Gastroesophageal sphincter (tissue), 4 donors: ENCODE measurements at regions not wholly inside any gene's neighbourhood (a gene's known extent, or its start where the extent isn't known, plus 50 kb on each side); places are given as distances from the start of the nearest gene placed in this dataset.

Experiments
- ATAC-seq: fragments of 150-250 bp; one replicate; pipeline ENCODE4 v1.9.1; 2016; ENCODE audit warnings: mild to moderate bottlenecking, moderate library complexity
- H3K27ac ChIP-seq, 4 donors: fragments of 200-600 bp; sonication (generic) in 3 of 4; 1 replicate in 3 of 4; 2 replicates in 1 of 4; pipeline ENCODE4 v1.5.1; 2016 to 2019
- H3K27me3 ChIP-seq: fragments of 200-600 bp; sonication (generic); one replicate; pipeline ENCODE4 v1.5.1; 2019
- H3K36me3 ChIP-seq, 2 donors: fragments of 200-600 bp; sonication (generic); one replicate each; pipeline ENCODE4 v1.5.1; 2019; ENCODE audit warnings: control low read depth in 1 of 2
- H3K4me1 ChIP-seq, 3 donors: fragments of 200-600 bp; sonication (generic); 1 replicate in 2 of 3; 2 replicates in 1 of 3; pipeline ENCODE4 v1.5.1; 2016 to 2019; ENCODE audit warnings: control low read depth in 2 of 3
- H3K4me3 ChIP-seq, 2 donors: fragments of 200-600 bp; sonication (generic); one replicate each; pipeline ENCODE4 v1.5.1; 2019; ENCODE audit warnings: mild to moderate bottlenecking in 1 of 2, moderate library complexity in 1 of 2
- H3K9me3 ChIP-seq, 3 donors: fragments of 200-600 bp; sonication (generic); one replicate each; pipeline ENCODE4 v1.5.1; 2017 to 2019; ENCODE audit warnings: control low read depth in 2 of 3
- CTCF ChIP-seq, 4 experiments: fragments of 200-600 bp in 2 of 4; fragments of 450-650 bp in 2 of 4; sonication (generic) in 1 of 4; IDR thresholded peaks; one replicate each; pipeline ENCODE4 v1.5.1; 2017 to 2019; ENCODE audit warnings: antibody characterized with exemption in 4 of 4, mild to moderate bottlenecking in 2 of 4, moderate library complexity in 2 of 4
- EP300 ChIP-seq: sonication (generic); formaldehyde crosslinking; IDR thresholded peaks from one replicate; pipeline ENCODE4 v1.6.1; 2017; ENCODE audit warnings: antibody characterized with exemption, mild to moderate bottlenecking
- POLR2A ChIP-seq, 2 donors: fragments of 450-650 bp; IDR thresholded peaks; one replicate each; pipeline ENCODE4 v1.6.1; 2017; ENCODE audit warnings: antibody characterized with exemption in 2 of 2, mild to moderate bottlenecking in 2 of 2, moderate library complexity in 1 of 2
- POLR2AphosphoS5 ChIP-seq: sonication (generic); formaldehyde crosslinking; IDR thresholded peaks from one replicate; pipeline ENCODE4 v1.6.1; 2017; ENCODE audit warnings: antibody characterized with exemption
- WGBS, 2 donors: methylation state at CpG; one replicate each; pipeline ENCODE4 v1.1.5; 2018; ENCODE audit warnings: low coverage in 1 of 2; 5-methylcytosine and 5-hydroxymethylcytosine counted together

GRCh38 chr1:68361346-68361910 lies 88.3 kb downstream of the RPE65 start:
- H3K9me3 ChIP-seq = no peaks in the 10 kb centered on the region
- no peaks in the 10 kb centered on the region for H3K27me3 ChIP-seq
- 77 to 86% methylated on average over 3 of the region's 3 CpGs for WGBS, 2 donors
- TF ChIP-seq EP300 = no peak
- no peak for TF ChIP-seq POLR2AphosphoS5
- no peak for TF ChIP-seq POLR2A (IDR thresholded peaks at IDR 0.05)
- no peak overlapping the region for H3K27ac ChIP-seq
- no peaks in the 10 kb centered on the region for H3K36me3 ChIP-seq
- ATAC-seq = no peak
- no peak overlapping the region for H3K4me3 ChIP-seq
- peaks cover 8 to 18% (median 9%) of the 10 kb centered on the region in 3 donors for H3K4me1 ChIP-seq

DNA sequence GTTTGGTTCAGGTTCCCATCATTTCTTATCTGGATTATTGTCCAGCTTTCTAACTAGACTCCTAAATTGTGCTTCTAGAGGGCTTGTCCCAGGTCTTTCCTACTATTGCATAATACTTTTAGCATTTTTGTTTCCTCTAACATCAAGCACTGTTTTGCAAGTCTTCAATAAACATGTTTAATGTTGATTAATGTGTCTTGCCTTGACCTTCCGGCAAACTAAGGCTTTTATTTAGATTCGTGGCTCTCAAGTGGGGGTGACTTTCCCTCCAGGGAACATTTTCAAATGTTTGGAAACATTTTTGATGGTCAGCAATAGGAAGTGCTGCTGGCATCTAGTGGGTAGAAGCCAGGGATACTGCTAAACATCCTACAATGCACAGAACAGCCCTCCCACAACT lies 90.7 kb downstream of the RPE65 start:
- ATAC-seq = no peak
- Histone ChIP-seq H3K27me3 (no peaks in the 10 kb centered on the region), H3K4me1 (peaks cover 8 to 18% (median 9%) of the 10 kb centered on the region in 3 donors), H3K4me3 (no peak overlapping the region), H3K36me3 (no peaks in the 10 kb centered on the region), H3K27ac (no peak overlapping the region), H3K9me3 (no peaks in the 10 kb centered on the region)
- WGBS, 2 donors = 35 to 36% methylated on average over 2 of the region's 2 CpGs
- TF ChIP-seq CTCF (IDR thresholded peaks at IDR 0.05) (no peak), POLR2AphosphoS5 (peak; percentile 85), POLR2A (IDR thresholded peaks at IDR 0.05) (no peak), EP300 (no peak)

DNA sequence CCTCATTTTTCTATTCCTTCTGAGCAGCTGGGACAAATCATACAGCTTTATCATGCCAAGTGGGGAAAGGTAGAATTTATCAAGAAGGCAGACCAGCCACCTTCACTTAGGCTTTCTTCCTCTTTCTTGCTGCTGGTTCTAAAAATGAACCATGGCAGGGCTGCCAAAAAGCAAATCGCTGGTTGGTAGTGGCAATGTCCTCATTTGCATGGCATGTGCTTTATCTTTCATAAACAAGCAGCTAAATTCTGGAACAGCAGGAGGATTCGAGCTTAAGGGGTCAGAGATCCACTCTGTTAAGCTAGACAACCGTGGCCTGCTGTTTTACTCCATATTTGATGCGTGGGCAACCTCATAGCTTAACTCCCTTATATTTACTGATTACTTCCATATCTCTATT lies 91.3 kb downstream of the RPE65 start:
- ATAC-seq = no peak
- H3K4me3 ChIP-seq = no peak overlapping the region
- no peak for TF ChIP-seq POLR2A (IDR thresholded peaks at IDR 0.05)
- TF ChIP-seq EP300 = no peak
- peak; percentile 90 for TF ChIP-seq POLR2AphosphoS5
- H3K27ac ChIP-seq = peak overlapping the region in 1 of 4 donors; percentile 12
- H3K4me1 ChIP-seq = peaks cover 8 to 18% (median 9%) of the 10 kb centered on the region in 3 donors
- no peaks in the 10 kb centered on the region for H3K36me3 ChIP-seq
- H3K9me3 ChIP-seq = no peaks in the 10 kb centered on the region
- no peaks in the 10 kb centered on the region for H3K27me3 ChIP-seq
- WGBS, 2 donors = 13 to 24% methylated on average over 2 to 4 of the region's 4 CpGs

DNA sequence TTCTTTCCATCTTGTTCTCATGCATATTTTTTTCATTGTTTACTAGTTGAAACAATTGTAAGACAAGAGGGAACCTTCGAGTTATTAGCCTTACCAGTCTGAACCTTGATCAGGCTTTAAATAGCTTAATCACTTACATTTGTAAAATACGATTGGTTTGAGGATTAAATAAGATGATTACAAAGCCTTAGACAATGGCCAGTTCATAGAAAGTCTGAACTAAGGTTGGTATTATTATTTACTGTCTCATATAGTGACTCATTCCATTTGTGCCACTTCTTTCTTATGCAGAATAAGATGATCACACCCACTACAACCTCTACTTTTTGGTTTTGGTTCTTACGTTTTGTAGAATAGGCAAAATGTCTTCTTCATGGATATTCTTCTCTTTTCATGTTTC lies 94.1 kb downstream of the RPE65 start:
- ATAC-seq = no peak
- Histone ChIP-seq H3K4me1 (peaks cover 8 to 18% (median 9%) of the 10 kb centered on the region in 3 donors), H3K27me3 (no peaks in the 10 kb centered on the region), H3K9me3 (no peaks in the 10 kb centered on the region), H3K4me3 (no peak overlapping the region), H3K36me3 (no peaks in the 10 kb centered on the region), H3K27ac (no peak overlapping the region)
- TF ChIP-seq CTCF (IDR thresholded peaks at IDR 0.05) (no peak), POLR2AphosphoS5 (no peak), EP300 (no peak), POLR2A (IDR thresholded peaks at IDR 0.05) (no peak)
- WGBS, 2 donors = 82 to 83% methylated on average over 3 of the region's 3 CpGs

GRCh38 chr1:68352202-68352601 lies 97.6 kb downstream of the RPE65 start:
- ATAC-seq = no peak
- 32 to 68% methylated on average over 2 of the region's 2 CpGs for WGBS, 2 donors
- Histone ChIP-seq H3K4me3 (no peak overlapping the region), H3K9me3 (no peaks in the 10 kb centered on the region), H3K27ac (no peak overlapping the region), H3K36me3 (no peaks in the 10 kb centered on the region), H3K4me1 (no peaks in the 10 kb centered on the region), H3K27me3 (no peaks in the 10 kb centered on the region)
- TF ChIP-seq POLR2A (IDR thresholded peaks at IDR 0.05) (no peak), CTCF (IDR thresholded peaks at IDR 0.05) (no peak)

- ATAC-seq = no peak
- Histone ChIP-seq H3K4me3 (no peak overlapping the region), H3K27me3 (no peaks in the 10 kb centered on the region), H3K9me3 (no peaks in the 10 kb centered on the region), H3K36me3 (no peaks in the 10 kb centered on the region), H3K4me1 (peaks cover 0 to 7% (median 0%) of the 10 kb centered on the region in 3 donors), H3K27ac (no peak overlapping the region)
- TF ChIP-seq CTCF (IDR thresholded peaks at IDR 0.05) = no peak
- no peak for TF ChIP-seq EP300
- no peak for TF ChIP-seq POLR2A (IDR thresholded peaks at IDR 0.05)
- TF ChIP-seq POLR2AphosphoS5 = no peak
- 83% methylated on average over 2 of the region's 2 CpGs for WGBS, 2 donors
These were observed 102.3 kb downstream of the RPE65 start for GRCh38 chr1:68347415-68347814.
